NCI-H82 treated with DMSO at 0.1 percent for 48 hours (cell line): ENCODE measurements at regions not wholly inside any gene's neighbourhood (a gene's known extent, or its start where the extent isn't known, plus 50 kb on each side); places are given as distances from the start of the nearest gene placed in this dataset.
A peak's percentile ranks its signal among the peaks of the same experiment; 100 is the strongest.
"Not testable (repeated sequence)": the region's sequence is repeated elsewhere in the genome, so short reads cannot be mapped to it uniquely, and the experiment has no call there.

ENCODE experiments used
- DNase-seq: peaks from one replicate; lab custom pipeline; 2025; ENCODE audit not compliant: unreplicated experiment; lab: John Stamatoyannopoulos, UW

DNA sequence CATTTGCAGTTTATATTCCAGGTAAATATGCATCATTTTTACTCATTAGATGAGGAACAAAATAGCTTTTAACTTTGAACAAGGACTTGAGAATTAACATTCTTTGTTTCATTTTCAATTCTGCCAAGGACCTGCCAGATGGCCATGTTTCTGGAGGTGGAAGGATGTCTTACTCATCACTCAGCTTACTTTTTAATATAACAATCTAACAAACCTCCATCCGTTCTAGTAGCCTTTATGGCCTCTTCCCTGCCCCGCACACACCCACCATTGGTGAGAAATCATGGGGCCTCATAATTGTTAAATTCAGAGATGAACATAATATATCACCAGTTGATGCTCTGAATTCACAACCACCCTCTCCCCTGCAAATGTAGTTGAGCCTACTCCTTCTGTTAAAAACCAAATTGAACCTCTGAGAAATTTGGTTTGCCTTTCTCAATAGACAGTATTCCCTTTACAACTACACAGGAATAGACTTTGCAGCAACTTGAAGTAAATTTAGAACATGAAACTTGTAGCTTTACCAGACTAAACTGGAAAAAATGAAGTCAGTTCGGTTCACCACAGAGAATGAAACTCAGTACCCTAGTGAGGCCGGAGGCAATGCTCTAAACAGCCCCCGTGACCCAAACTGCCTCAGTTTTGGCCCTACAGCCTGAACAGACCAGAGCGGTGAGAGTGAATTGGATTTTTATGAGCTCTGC lies 50.1 kb upstream of the ACSL4 start:
- no peak for DNase-seq

DNA sequence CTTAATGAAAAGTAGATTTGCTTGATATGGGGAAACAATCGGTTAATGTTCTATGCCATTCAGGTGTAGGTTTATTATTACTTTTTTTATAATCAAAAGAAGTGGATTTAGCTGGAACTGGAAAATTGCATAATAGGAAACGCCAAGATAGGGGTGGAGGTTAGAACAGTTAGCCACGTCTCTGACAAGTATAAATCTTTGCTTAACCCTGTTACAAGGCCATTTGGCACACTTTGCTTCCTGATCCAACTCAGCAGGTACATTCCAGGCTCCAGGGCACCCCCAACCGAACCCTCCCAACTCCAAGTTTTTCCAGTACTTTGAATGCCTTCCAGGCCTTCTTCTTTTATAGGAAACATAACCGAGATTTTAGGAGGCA lies 50.6 kb upstream of the ACSL4 start:
- no peak for DNase-seq

DNA sequence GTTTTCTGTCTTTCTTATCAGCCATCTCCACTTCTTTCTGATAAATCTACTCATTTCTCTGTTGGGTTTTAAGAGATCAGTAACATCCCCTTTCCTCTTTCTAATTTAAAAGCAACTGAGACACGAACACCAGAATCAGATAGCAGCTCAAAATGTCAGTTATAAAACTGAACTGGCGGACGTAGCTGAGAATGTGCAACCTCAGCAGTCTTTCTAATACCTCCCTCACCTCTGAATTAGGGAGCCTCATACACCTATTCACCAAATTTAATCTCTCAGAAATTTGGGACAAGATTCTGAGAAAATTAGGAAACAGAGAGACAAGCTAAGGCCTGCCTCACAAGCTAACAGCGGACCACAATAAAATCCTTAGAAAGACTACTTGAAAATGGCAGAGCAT lies 52.0 kb upstream of the ACSL4 start:
- DNase-seq, result no peak

- DNase-seq, result not testable (repeated sequence)
Observed at GRCh38 chrX:109790511-109790910, 57.5 kb upstream of the ACSL4 start.

GRCh38 chrX:109793191-109793590 lies 60.1 kb upstream of the ACSL4 start:
- no peak for DNase-seq

- DNase-seq, result no peak
Observed at GRCh38 chrX:109795682-109796081, 62.6 kb upstream of the ACSL4 start.

- no peak for DNase-seq
Observed at GRCh38 chrX:109797311-109797975, 64.4 kb upstream of the ACSL4 start.

DNA sequence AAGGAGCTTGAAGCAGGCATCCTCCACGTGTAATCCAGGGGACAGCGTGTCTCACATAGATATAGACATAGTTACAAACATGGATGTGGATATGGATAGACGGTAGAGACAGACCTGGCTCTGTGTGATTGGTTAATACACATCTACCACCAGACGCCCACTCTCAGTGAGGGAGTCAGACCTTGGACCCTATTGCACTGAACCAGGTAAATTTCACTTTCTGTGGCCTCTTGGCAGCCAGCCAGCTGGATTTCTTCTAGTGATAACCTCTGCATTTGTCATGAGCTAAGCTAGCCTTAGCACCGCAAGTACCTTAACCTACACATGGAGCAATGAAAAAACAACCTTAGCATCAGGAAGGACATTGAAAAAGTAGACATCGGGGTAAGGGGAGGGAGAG lies 79.2 kb upstream of the ACSL4 start:
- no peak for DNase-seq

- DNase-seq, result no peak
Observed at GRCh38 chrX:109813236-109813635, 80.2 kb upstream of the ACSL4 start.

- DNase-seq, result peak; percentile 27
Observed at GRCh38 chrX:109818976-109819375, 85.9 kb upstream of the ACSL4 start.

GRCh38 chrX:109822861-109823260 lies 89.8 kb upstream of the ACSL4 start:
- no peak for DNase-seq

GRCh38 chrX:109826954-109827708 lies 94.1 kb upstream of the ACSL4 start:
- no peak for DNase-seq

- no peak for DNase-seq
Observed at GRCh38 chrX:109827772-109828171, 94.7 kb upstream of the ACSL4 start.

DNA sequence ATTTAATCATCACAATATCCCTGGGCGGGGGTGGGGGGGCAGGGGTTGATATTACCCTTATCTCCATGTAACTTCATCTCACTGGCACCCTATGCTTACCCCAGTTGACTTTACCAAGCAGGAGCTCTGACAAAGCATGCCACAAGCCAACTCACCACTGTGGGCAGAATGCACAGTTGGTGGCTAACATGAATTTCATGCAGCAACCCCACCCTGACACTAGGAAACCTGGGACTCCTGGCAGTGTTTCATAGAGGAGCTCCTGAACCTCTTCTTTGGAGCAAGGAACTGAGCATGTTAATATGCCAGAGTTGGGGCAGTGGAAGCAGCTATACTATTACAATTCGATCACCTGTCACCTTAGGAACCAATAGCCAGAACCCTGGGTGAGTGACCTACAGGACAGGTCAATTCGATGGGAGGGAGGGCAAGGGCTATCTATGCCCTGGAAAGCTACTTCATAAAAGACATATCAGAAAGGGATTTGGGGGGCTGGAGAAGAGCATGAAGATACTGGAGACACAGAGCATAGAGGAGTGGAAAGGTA lies 97.2 kb upstream of the ACSL4 start:
- no peak for DNase-seq

- no peak for DNase-seq
Observed at GRCh38 chrX:109830704-109831206, 97.7 kb upstream of the ACSL4 start.

DNA sequence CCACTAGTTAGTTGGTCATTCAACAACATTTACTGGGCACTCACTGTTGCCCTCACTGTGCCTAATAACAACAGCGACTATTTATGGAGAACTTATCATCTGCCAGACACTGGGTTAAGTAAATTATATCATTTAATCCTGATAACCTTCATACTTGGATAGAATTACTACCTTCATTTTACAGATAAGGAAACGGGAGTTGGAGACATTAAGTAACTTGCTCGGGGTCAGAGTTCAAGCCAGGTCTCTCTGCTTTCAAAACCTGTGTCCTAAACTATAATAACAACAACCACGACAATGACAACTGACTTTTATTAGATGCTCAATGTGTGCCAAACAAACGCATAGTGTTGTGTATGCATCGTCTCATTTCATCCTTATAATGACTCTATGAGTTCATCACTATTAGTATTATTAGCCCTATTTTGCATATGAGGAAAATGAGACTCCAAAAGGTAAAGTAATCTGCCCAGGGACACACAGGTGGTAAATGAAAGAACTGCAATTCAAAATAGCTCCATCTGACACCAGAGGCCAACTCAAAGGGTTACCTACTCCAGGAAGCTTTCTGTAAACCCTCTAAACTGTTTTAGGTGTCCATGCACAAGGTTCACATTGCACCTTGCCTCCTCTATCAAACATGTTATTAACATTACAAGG lies 98.4 kb upstream of the ACSL4 start:
- no peak for DNase-seq

DNA sequence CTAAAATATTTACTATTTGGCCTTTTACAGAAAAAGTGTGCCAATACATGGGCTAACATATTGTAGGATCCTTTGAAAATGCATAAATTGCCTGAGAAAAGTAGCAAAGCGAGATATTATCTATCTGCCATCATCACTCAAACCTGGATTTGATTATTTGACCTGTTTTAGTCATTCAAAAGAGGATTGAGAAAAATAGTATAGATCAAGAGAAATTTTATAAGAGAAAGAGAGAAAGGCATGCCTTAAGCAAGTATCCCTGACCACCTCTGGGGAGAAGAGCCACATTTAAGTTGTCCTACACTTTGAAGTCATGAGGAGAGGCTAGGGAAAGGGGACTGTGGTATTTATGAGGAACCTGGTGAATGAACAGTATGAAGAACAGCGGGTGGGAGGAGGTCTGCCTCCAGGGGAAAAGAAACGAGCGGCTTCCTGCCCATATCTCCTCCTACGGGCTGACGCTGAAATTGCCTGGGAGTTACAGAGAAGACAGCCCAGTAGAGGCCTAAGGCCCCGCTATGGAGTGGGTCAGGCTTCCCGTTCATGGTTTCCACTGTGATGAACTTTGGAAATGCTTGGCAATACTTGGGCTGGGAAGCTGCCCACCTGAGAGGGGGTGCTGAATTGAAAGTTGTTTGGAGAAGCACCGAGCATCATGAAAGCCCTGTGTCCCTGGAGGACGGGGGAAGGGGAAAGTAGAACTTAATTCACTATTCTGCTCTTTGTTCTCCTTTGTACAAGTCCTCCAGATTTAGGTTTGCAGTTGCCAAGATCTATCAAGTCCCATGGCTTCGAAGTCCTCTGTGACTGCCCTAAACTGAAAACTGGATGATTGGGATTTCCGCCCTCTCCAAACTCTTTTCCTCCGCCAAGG lies 106.9 kb upstream of the ACSL4 start:
- no peak for DNase-seq

DNA sequence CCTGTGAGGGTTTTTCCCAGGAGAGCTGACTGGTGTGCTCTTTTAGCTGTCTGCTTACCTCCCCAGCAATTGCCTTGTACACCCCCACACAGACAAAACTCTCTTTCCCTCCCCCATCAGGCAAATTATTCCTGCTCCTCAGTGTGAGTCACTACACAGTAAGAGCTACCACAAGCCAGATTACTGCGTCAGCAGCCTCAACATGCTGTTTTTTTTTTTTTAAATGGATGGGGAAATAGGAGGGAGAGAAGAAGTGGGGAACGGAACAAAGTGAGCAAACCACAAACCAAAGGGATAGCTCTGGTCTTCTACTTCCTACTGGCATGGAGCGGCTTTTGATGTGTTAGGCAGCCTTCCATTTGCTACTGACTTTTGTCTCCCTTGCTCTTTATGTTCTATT lies 107.5 kb upstream of the ACSL4 start:
- no peak for DNase-seq

DNA sequence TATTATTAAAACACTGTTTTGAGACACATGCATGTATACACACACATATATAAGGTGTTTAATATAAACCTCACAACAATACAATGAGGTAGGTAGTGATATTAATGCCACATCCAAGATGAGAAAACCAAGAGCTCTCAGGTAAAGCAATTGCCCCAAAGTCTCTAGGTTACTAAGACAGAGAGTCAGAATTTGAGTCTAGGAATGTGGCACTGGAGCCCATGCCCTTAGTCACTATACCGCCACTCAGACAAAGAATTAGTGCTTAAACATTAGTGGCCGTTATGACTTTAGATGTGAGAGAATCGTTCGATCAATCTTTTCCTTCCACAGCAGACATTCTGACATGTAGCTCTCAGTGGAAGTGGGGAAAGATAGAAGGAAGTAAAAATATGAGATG lies 108.2 kb upstream of the ACSL4 start:
- DNase-seq, result no peak

- DNase-seq, result no peak
Observed at GRCh38 chrX:109841869-109842579, 109.0 kb upstream of the ACSL4 start.
